ENCODE measurements at regions not wholly inside any gene's neighbourhood (a gene's known extent, or its start where the extent isn't known, plus 50 kb on each side); places are given as distances from the start of the nearest gene placed in this dataset.

DNA sequence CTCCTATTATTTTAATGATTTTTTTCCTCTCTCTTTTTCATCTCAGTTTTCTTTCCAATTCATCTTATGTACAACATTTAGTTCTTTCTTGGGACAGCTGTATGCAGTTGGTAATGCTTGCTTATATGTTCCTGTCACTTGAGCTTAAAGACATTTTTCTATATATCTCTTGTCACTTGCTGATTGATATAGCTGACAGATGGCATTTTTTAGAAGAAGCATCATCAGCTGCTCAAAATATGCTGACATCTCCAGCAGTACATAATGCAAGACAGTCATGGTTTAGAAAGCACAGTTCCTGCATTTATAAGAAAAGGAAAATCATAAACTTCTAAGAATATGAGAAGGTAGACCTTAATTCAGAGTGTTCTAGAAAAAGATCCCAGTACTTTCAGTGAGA lies 56.5 kb downstream of the DCAF8L1 start:
- no peaks in the 10 kb centered on the region for H3K4me1 ChIP-seq (ENCODE audit: control insufficient read depth, insufficient read depth, low read length, poor library complexity, severe bottlenecking)

DNA sequence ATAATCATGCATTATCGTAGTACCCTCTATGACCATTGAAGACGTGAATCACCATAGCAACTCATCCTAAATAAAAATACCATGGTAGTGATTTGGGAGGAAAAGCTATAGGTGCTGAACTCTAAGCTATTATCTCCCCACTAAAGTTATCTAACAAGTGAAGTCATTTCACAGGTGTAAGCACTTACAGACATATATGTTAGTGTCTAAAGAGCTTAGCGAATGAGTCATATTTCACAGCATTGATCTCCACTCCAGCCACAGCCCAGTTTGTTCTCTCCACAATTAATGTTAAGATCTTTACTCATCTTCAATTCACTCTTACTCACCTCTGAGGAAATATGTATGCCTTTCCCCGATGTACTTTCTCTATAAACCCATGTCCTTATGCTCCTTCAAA lies 57.0 kb downstream of the DCAF8L1 start:
- WGBS, 2 experiments (ENCODE audit: insufficient coverage in 2 of 2): 100% methylated on average over 1 of the region's 4 CpGs; no CpG with 5 or more reads in 1 of the 2 experiments

More for the DNA sequence above, 56.5 kb downstream of the DCAF8L1 start:
- no peak overlapping the region for H3K27ac ChIP-seq (ENCODE audit: low read depth, low read length, severe bottlenecking)
- no peaks in the 10 kb centered on the region for H3K36me3 ChIP-seq (ENCODE audit: control insufficient read depth, insufficient read depth, low read length)
- H3K4me3 ChIP-seq (ENCODE audit: extremely low read depth, insufficient read depth, low read length, poor library complexity, severe bottlenecking): no peak overlapping the region
- H3K9me3 ChIP-seq (ENCODE audit: control insufficient read depth, low read length): no peaks in the 10 kb centered on the region

DNA sequence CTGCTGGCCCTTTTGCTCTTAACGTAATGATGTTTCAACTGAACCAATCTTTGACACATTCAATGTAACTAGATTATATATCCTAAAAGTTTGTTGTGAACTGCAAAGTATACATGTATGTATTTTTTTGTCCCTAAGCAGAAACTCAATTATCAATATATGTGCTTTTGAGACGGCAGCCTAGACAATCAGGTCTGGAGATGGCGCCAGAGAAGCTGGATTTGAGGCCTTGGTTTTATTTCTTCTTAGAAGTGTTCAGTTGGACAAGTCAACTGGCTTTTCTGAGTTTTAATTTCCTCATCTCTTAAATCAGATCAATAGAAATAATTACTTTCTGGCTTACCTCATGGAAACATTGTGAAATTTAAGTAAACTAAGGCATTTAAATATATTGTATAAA lies 62.5 kb downstream of the DCAF8L1 start:
- Histone ChIP-seq H3K27ac (ENCODE audit: low read depth, low read length, severe bottlenecking) (no peak overlapping the region), H3K4me3 (ENCODE audit: extremely low read depth, insufficient read depth, low read length, poor library complexity, severe bottlenecking) (no peak overlapping the region), H3K9me3 (ENCODE audit: control insufficient read depth, low read length) (no peaks in the 10 kb centered on the region), H3K4me1 (ENCODE audit: control insufficient read depth, insufficient read depth, low read length, poor library complexity, severe bottlenecking) (no peaks in the 10 kb centered on the region), H3K36me3 (ENCODE audit: control insufficient read depth, insufficient read depth, low read length) (no peaks in the 10 kb centered on the region)
- no CpG with 5 or more reads among the region's 3 CpGs for WGBS, 2 experiments (ENCODE audit: insufficient coverage in 2 of 2)

More for the DNA sequence above, 57.0 kb downstream of the DCAF8L1 start:
- H3K4me1 ChIP-seq (ENCODE audit: control insufficient read depth, insufficient read depth, low read length, poor library complexity, severe bottlenecking): no peaks in the 10 kb centered on the region
- no peak overlapping the region for H3K27ac ChIP-seq (ENCODE audit: low read depth, low read length, severe bottlenecking)
- no peaks in the 10 kb centered on the region for H3K36me3 ChIP-seq (ENCODE audit: control insufficient read depth, insufficient read depth, low read length)
- no peaks in the 10 kb centered on the region for H3K9me3 ChIP-seq (ENCODE audit: control insufficient read depth, low read length)
- H3K4me3 ChIP-seq (ENCODE audit: extremely low read depth, insufficient read depth, low read length, poor library complexity, severe bottlenecking): no peak overlapping the region

- H3K9me3 ChIP-seq (ENCODE audit: control insufficient read depth, low read length): no peaks in the 10 kb centered on the region
- 100% methylated on average over 1 of the region's 6 CpGs; no CpG with 5 or more reads in 1 of the 2 experiments for WGBS, 2 experiments (ENCODE audit: insufficient coverage in 2 of 2)
- no peaks in the 10 kb centered on the region for H3K4me1 ChIP-seq (ENCODE audit: control insufficient read depth, insufficient read depth, low read length, poor library complexity, severe bottlenecking)
- no peaks in the 10 kb centered on the region for H3K36me3 ChIP-seq (ENCODE audit: control insufficient read depth, insufficient read depth, low read length)
- H3K4me3 ChIP-seq (ENCODE audit: extremely low read depth, insufficient read depth, low read length, poor library complexity, severe bottlenecking): no peak overlapping the region
- H3K27ac ChIP-seq (ENCODE audit: low read depth, low read length, severe bottlenecking): no peak overlapping the region
Measured at GRCh38 chrX:27917713-27918500, 63.3 kb downstream of the DCAF8L1 start.

GRCh38 chrX:27915617-27916016 lies 65.6 kb downstream of the DCAF8L1 start:
- no CpG with 5 or more reads among the region's 3 CpGs for WGBS, 2 experiments (ENCODE audit: insufficient coverage in 2 of 2)
- H3K4me3 ChIP-seq (ENCODE audit: extremely low read depth, insufficient read depth, low read length, poor library complexity, severe bottlenecking): no peak overlapping the region
- no peaks in the 10 kb centered on the region for H3K4me1 ChIP-seq (ENCODE audit: control insufficient read depth, insufficient read depth, low read length, poor library complexity, severe bottlenecking)
- no peaks in the 10 kb centered on the region for H3K9me3 ChIP-seq (ENCODE audit: control insufficient read depth, low read length)
- no peak overlapping the region for H3K27ac ChIP-seq (ENCODE audit: low read depth, low read length, severe bottlenecking)
- H3K36me3 ChIP-seq (ENCODE audit: control insufficient read depth, insufficient read depth, low read length): no peaks in the 10 kb centered on the region

DNA sequence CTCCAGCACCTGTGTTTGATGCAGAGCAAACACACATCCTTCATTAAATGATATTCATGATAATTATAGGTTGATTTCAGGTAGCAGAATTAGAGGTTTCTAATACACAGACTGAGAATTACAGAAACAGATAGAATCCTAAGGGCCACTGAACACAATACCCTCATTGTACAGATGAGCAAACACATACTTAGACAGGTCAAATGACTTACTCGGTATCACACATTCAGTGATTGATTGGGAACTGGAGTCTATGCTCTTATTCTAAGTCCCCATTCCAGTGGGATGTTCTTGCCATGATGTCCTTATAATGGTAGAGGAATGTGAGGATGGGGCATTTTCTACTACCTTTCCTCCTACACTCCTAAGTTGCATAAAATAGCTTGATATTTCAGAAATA lies 70.8 kb downstream of the DCAF8L1 start:
- no CpG with 5 or more reads among the region's 1 CpG for WGBS, 2 experiments (ENCODE audit: insufficient coverage in 2 of 2)
- H3K4me3 ChIP-seq (ENCODE audit: extremely low read depth, insufficient read depth, low read length, poor library complexity, severe bottlenecking): no peak overlapping the region
- no peaks in the 10 kb centered on the region for H3K36me3 ChIP-seq (ENCODE audit: control insufficient read depth, insufficient read depth, low read length)
- H3K27ac ChIP-seq (ENCODE audit: low read depth, low read length, severe bottlenecking): no peak overlapping the region
- no peaks in the 10 kb centered on the region for H3K9me3 ChIP-seq (ENCODE audit: control insufficient read depth, low read length)
- no peaks in the 10 kb centered on the region for H3K4me1 ChIP-seq (ENCODE audit: control insufficient read depth, insufficient read depth, low read length, poor library complexity, severe bottlenecking)

- Histone ChIP-seq H3K4me1 (ENCODE audit: control insufficient read depth, insufficient read depth, low read length, poor library complexity, severe bottlenecking) (no peaks in the 10 kb centered on the region), H3K36me3 (ENCODE audit: control insufficient read depth, insufficient read depth, low read length) (no peaks in the 10 kb centered on the region), H3K4me3 (ENCODE audit: extremely low read depth, insufficient read depth, low read length, poor library complexity, severe bottlenecking) (no peak overlapping the region), H3K27ac (ENCODE audit: low read depth, low read length, severe bottlenecking) (no peak overlapping the region), H3K9me3 (ENCODE audit: control insufficient read depth, low read length) (no peaks in the 10 kb centered on the region)
- 100% methylated on average over 2 of the region's 2 CpGs; no CpG with 5 or more reads in 1 of the 2 experiments for WGBS, 2 experiments (ENCODE audit: insufficient coverage in 2 of 2)
Measured at GRCh38 chrX:27903960-27904359, 77.3 kb downstream of the DCAF8L1 start.

GRCh38 chrX:27893871-27894270 lies 86.1 kb downstream of the MAGEB10 start:
- H3K9me3 ChIP-seq (ENCODE audit: control insufficient read depth, low read length): no peaks in the 10 kb centered on the region
- no CpG with 5 or more reads among the region's 2 CpGs for WGBS, 2 experiments (ENCODE audit: insufficient coverage in 2 of 2)
- H3K4me1 ChIP-seq (ENCODE audit: control insufficient read depth, insufficient read depth, low read length, poor library complexity, severe bottlenecking): no peaks in the 10 kb centered on the region
- no peak overlapping the region for H3K27ac ChIP-seq (ENCODE audit: low read depth, low read length, severe bottlenecking)
- H3K4me3 ChIP-seq (ENCODE audit: extremely low read depth, insufficient read depth, low read length, poor library complexity, severe bottlenecking): no peak overlapping the region
- H3K36me3 ChIP-seq (ENCODE audit: control insufficient read depth, insufficient read depth, low read length): no peaks in the 10 kb centered on the region

- H3K4me3 ChIP-seq (ENCODE audit: extremely low read depth, insufficient read depth, low read length, poor library complexity, severe bottlenecking): no peak overlapping the region
- no peaks in the 10 kb centered on the region for H3K4me1 ChIP-seq (ENCODE audit: control insufficient read depth, insufficient read depth, low read length, poor library complexity, severe bottlenecking)
- 100% methylated on average over 1 of the region's 3 CpGs; no CpG with 5 or more reads in 1 of the 2 experiments for WGBS, 2 experiments (ENCODE audit: insufficient coverage in 2 of 2)
- H3K36me3 ChIP-seq (ENCODE audit: control insufficient read depth, insufficient read depth, low read length): no peaks in the 10 kb centered on the region
- H3K27ac ChIP-seq (ENCODE audit: low read depth, low read length, severe bottlenecking): no peak overlapping the region
- H3K9me3 ChIP-seq (ENCODE audit: control insufficient read depth, low read length): no peaks in the 10 kb centered on the region
Measured at GRCh38 chrX:27893211-27893610, 85.4 kb downstream of the MAGEB10 start.

DNA sequence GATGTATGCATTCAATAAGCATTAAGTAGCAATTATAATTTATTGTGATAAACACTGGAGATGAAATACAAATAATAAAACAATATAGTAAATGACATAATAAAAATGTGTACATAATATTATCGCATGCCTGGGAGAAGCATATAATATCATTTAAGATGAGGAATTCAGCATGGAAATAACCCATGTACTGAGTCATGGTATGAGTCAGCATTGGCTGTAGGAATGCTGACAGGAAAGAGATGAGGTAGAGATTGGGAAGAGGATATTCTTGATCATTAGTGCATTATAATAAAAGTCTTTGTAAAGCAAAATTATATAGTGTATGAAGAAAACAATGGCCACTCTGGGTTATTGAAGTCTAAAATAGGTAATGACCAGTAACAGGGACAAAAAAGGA lies 82.8 kb downstream of the MAGEB10 start:
- no peak overlapping the region for H3K4me3 ChIP-seq (ENCODE audit: extremely low read depth, insufficient read depth, low read length, poor library complexity, severe bottlenecking)
- H3K9me3 ChIP-seq (ENCODE audit: control insufficient read depth, low read length): no peaks in the 10 kb centered on the region
- no peak overlapping the region for H3K27ac ChIP-seq (ENCODE audit: low read depth, low read length, severe bottlenecking)
- no peaks in the 10 kb centered on the region for H3K36me3 ChIP-seq (ENCODE audit: control insufficient read depth, insufficient read depth, low read length)
- H3K4me1 ChIP-seq (ENCODE audit: control insufficient read depth, insufficient read depth, low read length, poor library complexity, severe bottlenecking): no peaks in the 10 kb centered on the region
- WGBS, 2 experiments (ENCODE audit: insufficient coverage in 2 of 2): no CpG with 5 or more reads among the region's 1 CpG

DNA sequence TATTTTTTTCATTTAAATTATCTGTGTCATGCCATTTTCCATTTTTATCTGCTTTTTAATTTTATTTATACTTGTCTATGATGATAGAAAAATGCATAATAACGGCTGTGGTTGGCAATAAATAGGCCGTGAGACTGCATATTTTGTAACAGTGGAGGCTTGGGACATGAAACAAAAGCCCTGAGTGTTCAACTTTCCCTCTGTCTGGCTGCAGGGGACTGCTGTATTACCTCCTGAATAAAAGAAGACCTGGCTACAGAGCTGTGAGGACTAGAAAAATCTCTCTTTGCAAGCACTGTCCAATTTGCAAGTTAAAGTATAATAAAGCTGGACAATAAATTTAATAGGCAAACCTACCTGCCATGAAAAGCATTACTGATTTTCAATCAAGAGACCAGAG lies 82.1 kb downstream of the MAGEB10 start:
- peak overlapping the region; percentile 18 for H3K27ac ChIP-seq (ENCODE audit: low read depth, low read length, severe bottlenecking)
- H3K36me3 ChIP-seq (ENCODE audit: control insufficient read depth, insufficient read depth, low read length): no peaks in the 10 kb centered on the region
- WGBS, 2 experiments (ENCODE audit: insufficient coverage in 2 of 2): 90% methylated on average over 2 of the region's 2 CpGs; no CpG with 5 or more reads in 1 of the 2 experiments
- H3K4me3 ChIP-seq (ENCODE audit: extremely low read depth, insufficient read depth, low read length, poor library complexity, severe bottlenecking): no peak overlapping the region
- H3K9me3 ChIP-seq (ENCODE audit: control insufficient read depth, low read length): no peaks in the 10 kb centered on the region
- H3K4me1 ChIP-seq (ENCODE audit: control insufficient read depth, insufficient read depth, low read length, poor library complexity, severe bottlenecking): no peaks in the 10 kb centered on the region
